HepG2 (cell line): ENCODE measurements at regions not wholly inside any gene's neighbourhood (a gene's known extent, or its start where the extent isn't known, plus 50 kb on each side); places are given as distances from the start of the nearest gene placed in this dataset.

Experiments used
- ATAC-seq: fragments of 200-7000 bp; cut with Tn5 transposase; 3 replicates; pipeline ENCODE4 v1.9.1; 2020; ENCODE audit warnings: mild to moderate bottlenecking, moderate library complexity
- BruUV-seq: library from RNA; stranded (reverse); fragments of 400-500 nt; replicated peaks from 2 replicates; lab custom pipeline; 2021; lab: Mats Ljungman, UMichigan
- CTCF ChIA-PET: fragments of 300-600 bp; formaldehyde crosslinking; extraction: SDS; loops from one replicate; lab custom pipeline; 2021; ENCODE audit warnings: low total read pairs, inconsistent platforms, low intra/inter-chr PET ratio; lab: Yijun Ruan, JAX
- POLR2A ChIA-PET: fragments of 350-600 bp; sonication (Branson Sonifier 250); formaldehyde crosslinking; loops from one replicate; lab custom pipeline; 2020; ENCODE audit warnings: antibody characterized with exemption, inconsistent platforms; lab: Yijun Ruan, JAX
- DNase-seq: peaks from one replicate; pipeline ENCODE4 v3.0.0-alpha.2; 2015; ENCODE audit warnings: low spot score
- FAIRE-seq: peaks from 3 replicates; lab custom pipeline; 2011; peaks lifted over from hg19 to GRCh38; lab: Jason Lieb, UNC
- H2AFZ ChIP-seq: one replicate; pipeline ENCODE4 v1.6.1; 2011; ENCODE audit warnings: low read length, inconsistent platforms
- H3K27ac ChIP-seq: fragments of 300-600 bp; 3 replicates; pipeline ENCODE4 v1.8.0; 2011; ENCODE audit warnings: mixed run types, mild to moderate bottlenecking, mixed read lengths, low read length, inconsistent platforms; ENCODE audit not compliant: insufficient read depth; ENCODE audit errors: extremely low read length
- H3K27me3 ChIP-seq, 2 experiments: fragments of 200-600 bp in 1 of 2; 2 replicates in 1 of 2; 3 replicates in 1 of 2; pipeline versions ENCODE4 v1.6.0 to v1.8.0; 2011; ENCODE audit warnings: low read length in 2 of 2, mild to moderate bottlenecking in 2 of 2, moderate library complexity in 2 of 2, inconsistent platforms in 1 of 2; ENCODE audit not compliant: insufficient read depth in 2 of 2, control insufficient read depth in 1 of 2
- H3K36me3 ChIP-seq, 2 experiments: fragments of 200-600 bp in 1 of 2; replicated peaks in 1 of 2; 2 replicates in 1 of 2; 3 replicates in 1 of 2; pipeline versions ENCODE4 v1.5.1 to v1.8.0; 2011; ENCODE audit warnings: low read length in 2 of 2, inconsistent platforms in 1 of 2; ENCODE audit not compliant: insufficient read depth in 2 of 2, control insufficient read depth in 1 of 2
- H3K4me1 ChIP-seq: 2 replicates; pipeline ENCODE4 v1.5.1; 2012; ENCODE audit warnings: low read length, inconsistent platforms; ENCODE audit not compliant: insufficient read depth
- H3K4me2 ChIP-seq: 2 replicates; pipeline ENCODE4 v1.6.0; 2011; ENCODE audit warnings: low read depth, low read length, inconsistent platforms
- H3K4me3 ChIP-seq, 3 experiments: fragments of 200-600 bp in 1 of 3; sonication (generic), shearing (Covaris generic) in 1 of 3; replicated peaks in 1 of 3; 2 replicates each; pipeline ENCODE4 v1.5.1; 2011 to 2016; ENCODE audit warnings: low read length in 3 of 3, inconsistent platforms in 2 of 3, low read depth in 2 of 3, mild to moderate bottlenecking in 2 of 3, control low read depth in 1 of 3, mixed read lengths in 1 of 3; ENCODE audit not compliant: insufficient read depth in 1 of 3
- H3K79me2 ChIP-seq: one replicate; pipeline ENCODE4 v1.6.1; 2011; ENCODE audit warnings: low read length, inconsistent platforms; ENCODE audit not compliant: insufficient read depth
- H3K9ac ChIP-seq: 2 replicates; pipeline ENCODE4 v1.6.0; 2011; ENCODE audit warnings: mild to moderate bottlenecking, low read depth, low read length, inconsistent platforms; ENCODE audit not compliant: insufficient read depth
- H3K9me3 ChIP-seq: 2 replicates; pipeline ENCODE4 v1.5.1; 2012; ENCODE audit warnings: mild to moderate bottlenecking, low read length
- H4K20me1 ChIP-seq: 2 replicates; pipeline ENCODE4 v1.6.0; 2011; ENCODE audit warnings: inconsistent platforms, mild to moderate bottlenecking, low read length, moderate library complexity; ENCODE audit not compliant: insufficient read depth
- SOX6 ChIP-seq, 2 experiments: fragments of 450-650 bp in 1 of 2; sonication (generic) in 1 of 2; formaldehyde crosslinking in 1 of 2; IDR thresholded peaks; 2 replicates each; pipeline versions ENCODE4 v1.4.0 to v1.6.1; 2017 to 2020; ENCODE audit warnings: antibody characterized with exemption in 1 of 2, mild to moderate bottlenecking in 1 of 2, missing genetic modification reagents in 1 of 2
- ZNF75D ChIP-seq: sonication (generic); formaldehyde crosslinking; IDR thresholded peaks from 2 replicates; pipeline ENCODE4 v1.8.1; 2023; ENCODE audit warnings: missing genetic modification reagents, mild to moderate bottlenecking, borderline replicate concordance
- WGBS: methylation state at CpG from one replicate; pipeline ENCODE4 v1.1.6; 2017; ENCODE audit warnings: low lambda C conversion rate; 5-methylcytosine and 5-hydroxymethylcytosine counted together
- in situ Hi-C: cut with HindIII; loops from 2 replicates; pipeline ENCODE4 v1.10.0; 2017; ENCODE audit warnings: low pct_unique_long_range_greater_than_20kb; ENCODE audit not compliant: extremely low pct_ligation_motif_present
- intact Hi-C: fragments of 100-400 bp; cut with micrococcal nuclease; formaldehyde crosslinking; loops from one replicate; pipeline ENCODE4 v1.10.0; 2022; ENCODE audit not compliant: unreplicated experiment

- Histone ChIP-seq H3K36me3 (no peaks in the 10 kb centered on the region), H3K9me3 (peaks cover 4% of the 10 kb centered on the region; the same call in 1 of the 2 replicates), H3K27ac (no peak overlapping the region), H3K27me3 (no peaks in the 10 kb centered on the region)
- 77% methylated on average over 4 of the region's 4 CpGs for WGBS
- in situ Hi-C loops: no loop called here
- TF ChIP-seq ZNF75D (CRISPR knock-in tag): no peak
- TF ChIP-seq, all 625 proteins: peak for 0
- Histone ChIP-seq H4K20me1 (no peaks in the 10 kb centered on the region), H3K4me3 (no peak overlapping the region), H2AFZ (no peak overlapping the region), H3K4me2 (no peak overlapping the region), H3K9ac (no peak overlapping the region), H3K4me1 (peaks cover 29% of the 10 kb centered on the region), H3K79me2 (no peaks in the 10 kb centered on the region)
- FAIRE-seq (no peak), ATAC-seq (no peak), DNase-seq (no peak)
- ChIA-PET CTCF (no interaction called here), POLR2A (no interaction called here)
- intact Hi-C loops: no loop called here
- BruUV-seq: no TSS peak
These were observed 196.2 kb downstream of the SLC38A4 start for GRCh38 chr12:46629331-46630229.

- no peak overlapping the region for H3K4me2 ChIP-seq
- no peaks in the 10 kb centered on the region for H3K36me3 ChIP-seq
- POLR2A ChIA-PET: no interaction called here
- H3K27ac ChIP-seq: no peak overlapping the region
- H3K4me1 ChIP-seq: peaks cover 29% of the 10 kb centered on the region
- TF ChIP-seq SOX6 (IDR thresholded peaks at IDR 0.05): no peak
- TF ChIP-seq SOX6 (CRISPR knock-in tag; IDR thresholded peaks at IDR 0.05): no peak
- no peak overlapping the region for H2AFZ ChIP-seq
- in situ Hi-C loops (no loop called here), intact Hi-C loops (no loop called here)
- CTCF ChIA-PET: no interaction called here
- H3K9ac ChIP-seq: no peak overlapping the region
- WGBS: 79% methylated on average over 1 of the region's 1 CpG
- peaks cover 4% of the 10 kb centered on the region; the same call in 1 of the 2 replicates for H3K9me3 ChIP-seq
- no peak overlapping the region for H3K4me3 ChIP-seq
- DNase-seq (no peak), FAIRE-seq (no peak), ATAC-seq (no peak)
- H4K20me1 ChIP-seq: no peaks in the 10 kb centered on the region
- no peaks in the 10 kb centered on the region for H3K79me2 ChIP-seq
- BruUV-seq: no TSS peak
- H3K27me3 ChIP-seq: no peaks in the 10 kb centered on the region
These were observed 197.6 kb downstream of the SLC38A4 start for GRCh38 chr12:46628176-46628575.
